H1 (cell line): ENCODE measurements at regions not wholly inside any gene's neighbourhood (a gene's known extent, or its start where the extent isn't known, plus 50 kb on each side); places are given as distances from the start of the nearest gene placed in this dataset.

Source experiments
- CBX8 ChIP-seq: fragments of 300-800, 300-1000 bp; sonication (generic); IDR thresholded peaks from 2 replicates; pipeline ENCODE4 v1.7.1; 2016; ENCODE audit warnings: low read depth, low read length, borderline replicate concordance
- TF ChIP-seq, protein P1 (sequence below): fragments of 300-600 bp; sonication (generic); IDR thresholded peaks from 2 replicates; pipeline ENCODE4 v1.7.1; 2012; ENCODE audit warnings: low read length, moderate library complexity, mild to moderate bottlenecking, inconsistent platforms; ENCODE audit not compliant: insufficient replicate concordance

- TF ChIP-seq, protein P1, sequence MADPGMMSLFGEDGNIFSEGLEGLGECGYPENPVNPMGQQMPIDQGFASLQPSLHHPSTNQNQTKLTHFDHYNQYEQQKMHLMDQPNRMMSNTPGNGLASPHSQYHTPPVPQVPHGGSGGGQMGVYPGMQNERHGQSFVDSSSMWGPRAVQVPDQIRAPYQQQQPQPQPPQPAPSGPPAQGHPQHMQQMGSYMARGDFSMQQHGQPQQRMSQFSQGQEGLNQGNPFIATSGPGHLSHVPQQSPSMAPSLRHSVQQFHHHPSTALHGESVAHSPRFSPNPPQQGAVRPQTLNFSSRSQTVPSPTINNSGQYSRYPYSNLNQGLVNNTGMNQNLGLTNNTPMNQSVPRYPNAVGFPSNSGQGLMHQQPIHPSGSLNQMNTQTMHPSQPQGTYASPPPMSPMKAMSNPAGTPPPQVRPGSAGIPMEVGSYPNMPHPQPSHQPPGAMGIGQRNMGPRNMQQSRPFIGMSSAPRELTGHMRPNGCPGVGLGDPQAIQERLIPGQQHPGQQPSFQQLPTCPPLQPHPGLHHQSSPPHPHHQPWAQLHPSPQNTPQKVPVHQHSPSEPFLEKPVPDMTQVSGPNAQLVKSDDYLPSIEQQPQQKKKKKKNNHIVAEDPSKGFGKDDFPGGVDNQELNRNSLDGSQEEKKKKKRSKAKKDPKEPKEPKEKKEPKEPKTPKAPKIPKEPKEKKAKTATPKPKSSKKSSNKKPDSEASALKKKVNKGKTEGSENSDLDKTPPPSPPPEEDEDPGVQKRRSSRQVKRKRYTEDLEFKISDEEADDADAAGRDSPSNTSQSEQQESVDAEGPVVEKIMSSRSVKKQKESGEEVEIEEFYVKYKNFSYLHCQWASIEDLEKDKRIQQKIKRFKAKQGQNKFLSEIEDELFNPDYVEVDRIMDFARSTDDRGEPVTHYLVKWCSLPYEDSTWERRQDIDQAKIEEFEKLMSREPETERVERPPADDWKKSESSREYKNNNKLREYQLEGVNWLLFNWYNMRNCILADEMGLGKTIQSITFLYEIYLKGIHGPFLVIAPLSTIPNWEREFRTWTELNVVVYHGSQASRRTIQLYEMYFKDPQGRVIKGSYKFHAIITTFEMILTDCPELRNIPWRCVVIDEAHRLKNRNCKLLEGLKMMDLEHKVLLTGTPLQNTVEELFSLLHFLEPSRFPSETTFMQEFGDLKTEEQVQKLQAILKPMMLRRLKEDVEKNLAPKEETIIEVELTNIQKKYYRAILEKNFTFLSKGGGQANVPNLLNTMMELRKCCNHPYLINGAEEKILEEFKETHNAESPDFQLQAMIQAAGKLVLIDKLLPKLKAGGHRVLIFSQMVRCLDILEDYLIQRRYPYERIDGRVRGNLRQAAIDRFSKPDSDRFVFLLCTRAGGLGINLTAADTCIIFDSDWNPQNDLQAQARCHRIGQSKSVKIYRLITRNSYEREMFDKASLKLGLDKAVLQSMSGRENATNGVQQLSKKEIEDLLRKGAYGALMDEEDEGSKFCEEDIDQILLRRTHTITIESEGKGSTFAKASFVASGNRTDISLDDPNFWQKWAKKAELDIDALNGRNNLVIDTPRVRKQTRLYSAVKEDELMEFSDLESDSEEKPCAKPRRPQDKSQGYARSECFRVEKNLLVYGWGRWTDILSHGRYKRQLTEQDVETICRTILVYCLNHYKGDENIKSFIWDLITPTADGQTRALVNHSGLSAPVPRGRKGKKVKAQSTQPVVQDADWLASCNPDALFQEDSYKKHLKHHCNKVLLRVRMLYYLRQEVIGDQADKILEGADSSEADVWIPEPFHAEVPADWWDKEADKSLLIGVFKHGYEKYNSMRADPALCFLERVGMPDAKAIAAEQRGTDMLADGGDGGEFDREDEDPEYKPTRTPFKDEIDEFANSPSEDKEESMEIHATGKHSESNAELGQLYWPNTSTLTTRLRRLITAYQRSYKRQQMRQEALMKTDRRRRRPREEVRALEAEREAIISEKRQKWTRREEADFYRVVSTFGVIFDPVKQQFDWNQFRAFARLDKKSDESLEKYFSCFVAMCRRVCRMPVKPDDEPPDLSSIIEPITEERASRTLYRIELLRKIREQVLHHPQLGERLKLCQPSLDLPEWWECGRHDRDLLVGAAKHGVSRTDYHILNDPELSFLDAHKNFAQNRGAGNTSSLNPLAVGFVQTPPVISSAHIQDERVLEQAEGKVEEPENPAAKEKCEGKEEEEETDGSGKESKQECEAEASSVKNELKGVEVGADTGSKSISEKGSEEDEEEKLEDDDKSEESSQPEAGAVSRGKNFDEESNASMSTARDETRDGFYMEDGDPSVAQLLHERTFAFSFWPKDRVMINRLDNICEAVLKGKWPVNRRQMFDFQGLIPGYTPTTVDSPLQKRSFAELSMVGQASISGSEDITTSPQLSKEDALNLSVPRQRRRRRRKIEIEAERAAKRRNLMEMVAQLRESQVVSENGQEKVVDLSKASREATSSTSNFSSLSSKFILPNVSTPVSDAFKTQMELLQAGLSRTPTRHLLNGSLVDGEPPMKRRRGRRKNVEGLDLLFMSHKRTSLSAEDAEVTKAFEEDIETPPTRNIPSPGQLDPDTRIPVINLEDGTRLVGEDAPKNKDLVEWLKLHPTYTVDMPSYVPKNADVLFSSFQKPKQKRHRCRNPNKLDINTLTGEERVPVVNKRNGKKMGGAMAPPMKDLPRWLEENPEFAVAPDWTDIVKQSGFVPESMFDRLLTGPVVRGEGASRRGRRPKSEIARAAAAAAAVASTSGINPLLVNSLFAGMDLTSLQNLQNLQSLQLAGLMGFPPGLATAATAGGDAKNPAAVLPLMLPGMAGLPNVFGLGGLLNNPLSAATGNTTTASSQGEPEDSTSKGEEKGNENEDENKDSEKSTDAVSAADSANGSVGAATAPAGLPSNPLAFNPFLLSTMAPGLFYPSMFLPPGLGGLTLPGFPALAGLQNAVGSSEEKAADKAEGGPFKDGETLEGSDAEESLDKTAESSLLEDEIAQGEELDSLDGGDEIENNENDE, result no peak
- TF ChIP-seq CBX8, result no peak
These were observed 632.2 kb downstream of the SLC4A3 start (continued) for GRCh38 chr2:220259662-220260061.
